GM21423 (cell line): ENCODE measurements at regions not wholly inside any gene's neighbourhood (a gene's known extent, or its start where the extent isn't known, plus 50 kb on each side); places are given as distances from the start of the nearest gene placed in this dataset.

ENCODE experiments used
- ATAC-seq: cut with Tn5 transposase; IDR thresholded peaks from one replicate; pipeline ENCODE4 v1.9.1; 2021; ENCODE audit warnings: mild to moderate bottlenecking, moderate library complexity; ENCODE audit not compliant: unreplicated experiment

DNA sequence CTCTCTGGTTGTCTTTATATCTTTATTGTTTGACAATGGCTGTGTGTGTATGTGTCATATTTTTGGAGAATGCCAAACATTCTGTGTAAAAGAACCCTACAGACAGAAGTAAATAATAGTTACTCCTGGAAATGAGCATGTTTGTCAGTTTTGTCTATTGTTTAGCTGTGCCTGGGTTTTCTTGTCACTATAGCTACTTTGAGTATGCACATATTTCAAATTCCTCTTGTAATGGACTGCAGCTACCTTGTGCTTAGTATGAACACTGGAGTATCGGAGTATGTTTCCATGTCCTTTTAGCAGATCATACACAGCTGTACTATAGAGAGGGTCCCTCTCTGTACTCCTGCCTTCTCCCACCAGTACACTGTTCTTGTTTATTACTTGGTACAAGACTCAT is 58.0 kb upstream of the DOCK10 start:
- ATAC-seq: no peak

DNA sequence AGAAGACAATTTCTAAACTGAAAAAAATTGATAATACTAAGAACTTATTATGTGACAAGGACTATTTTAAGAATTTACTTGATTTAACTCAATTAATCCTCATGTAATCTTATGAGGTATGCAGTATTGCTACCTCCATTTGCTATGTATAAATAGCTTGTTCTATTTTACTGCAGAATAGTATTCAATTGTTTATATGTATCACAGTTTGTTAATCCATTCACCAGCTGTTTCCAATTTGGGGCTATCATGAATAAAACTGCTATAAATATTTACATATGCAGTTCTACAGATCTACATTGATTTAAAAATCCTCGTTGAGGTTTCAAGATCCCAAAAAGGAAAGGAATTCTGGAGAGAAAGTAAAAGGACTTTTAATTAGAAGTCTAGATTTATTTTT is 54.8 kb upstream of the DOCK10 start:
- ATAC-seq: no peak
